ENCODE measurements at regions not wholly inside any gene's neighbourhood (a gene's known extent, or its start where the extent isn't known, plus 50 kb on each side); places are given as distances from the start of the nearest gene placed in this dataset.

GRCh38 chrX:39202641-39203040 lies 401.4 kb downstream of the MID1IP1 start:
- TF ChIP-seq POLR2A (IDR thresholded peaks at IDR 0.05) (no peak), CTCF (IDR thresholded peaks at IDR 0.05) (no peak), EP300 (IDR thresholded peaks at IDR 0.05) (no peak)
